ENCODE measurements at regions not wholly inside any gene's neighbourhood (a gene's known extent, or its start where the extent isn't known, plus 50 kb on each side); places are given as distances from the start of the nearest gene placed in this dataset.

GRCh38 chr14:101048766-101049165, 145.2 kb upstream of the RTL1 start:
- no peaks in the 10 kb centered on the region for H3K4me1 ChIP-seq (ENCODE audit: low read length)
- H3F3A ChIP-seq (ENCODE audit: insufficient read depth, low read length), result no peaks in the 10 kb centered on the region
- H4K20me1 ChIP-seq (ENCODE audit: insufficient read depth, low read length), result no peaks in the 10 kb centered on the region
- no peaks in the 10 kb centered on the region for H3K36me3 ChIP-seq (replicated peaks; ENCODE audit: insufficient read depth, low read length)
- H3K9ac ChIP-seq (ENCODE audit: low read length), result no peak overlapping the region
- H3K27me3 ChIP-seq (replicated peaks; ENCODE audit: insufficient read depth, low read length), result peaks cover 11% of the 10 kb centered on the region
- no peak overlapping the region for H3K4me3 ChIP-seq (ENCODE audit: low read length)
- no peak overlapping the region for H3K4me2 ChIP-seq (ENCODE audit: low read depth, low read length)
- H3K79me2 ChIP-seq (ENCODE audit: low read length), result no peaks in the 10 kb centered on the region
- no peaks in the 10 kb centered on the region for H3K9me2 ChIP-seq (replicated peaks; ENCODE audit: insufficient read depth, low read length)
- no peak overlapping the region for H2AFZ ChIP-seq (ENCODE audit: low read length)
- no peak for TF ChIP-seq EZH2 (optimal IDR thresholded peaks at IDR 0.05; ENCODE audit: low read depth, low read length)
- TF ChIP-seq CTCF (IDR thresholded peaks at IDR 0.05; ENCODE audit: low read length), result no peak
- no peak for TF ChIP-seq EZH2phosphoT487 (IDR thresholded peaks at IDR 0.05; ENCODE audit: low read length)
- H3K9me3 ChIP-seq (replicated peaks; ENCODE audit: insufficient read depth, low read length), result no peaks in the 10 kb centered on the region
- DNase-seq, result no peak
- H3K27ac ChIP-seq (ENCODE audit: low read length), result no peak overlapping the region

- Histone ChIP-seq H3K9me3 (replicated peaks; ENCODE audit: insufficient read depth, low read length) (no peaks in the 10 kb centered on the region), H3K36me3 (replicated peaks; ENCODE audit: insufficient read depth, low read length) (no peaks in the 10 kb centered on the region), H3F3A (ENCODE audit: insufficient read depth, low read length) (no peaks in the 10 kb centered on the region), H3K9me2 (replicated peaks; ENCODE audit: insufficient read depth, low read length) (no peaks in the 10 kb centered on the region), H3K27me3 (replicated peaks; ENCODE audit: insufficient read depth, low read length) (peaks cover 11% of the 10 kb centered on the region), H3K79me2 (ENCODE audit: low read length) (no peaks in the 10 kb centered on the region), H3K4me1 (ENCODE audit: low read length) (no peaks in the 10 kb centered on the region), H3K9ac (ENCODE audit: low read length) (no peak overlapping the region), H3K4me2 (ENCODE audit: low read depth, low read length) (no peak overlapping the region), H4K20me1 (ENCODE audit: insufficient read depth, low read length) (no peaks in the 10 kb centered on the region), H3K27ac (ENCODE audit: low read length) (no peak overlapping the region), H3K4me3 (ENCODE audit: low read length) (no peak overlapping the region), H2AFZ (ENCODE audit: low read length) (no peak overlapping the region)
- TF ChIP-seq CTCF (IDR thresholded peaks at IDR 0.05; ENCODE audit: low read length) (no peak), EZH2phosphoT487 (IDR thresholded peaks at IDR 0.05; ENCODE audit: low read length) (no peak), EZH2 (optimal IDR thresholded peaks at IDR 0.05; ENCODE audit: low read depth, low read length) (no peak)
- DNase-seq, result no peak
Measured at GRCh38 chr14:101049511-101049910, 146.0 kb upstream of the RTL1 start.

GRCh38 chr14:101049942-101050341, 146.4 kb upstream of the RTL1 start:
- H3K9me3 ChIP-seq (replicated peaks; ENCODE audit: insufficient read depth, low read length), result no peaks in the 10 kb centered on the region
- no peak overlapping the region for H3K9ac ChIP-seq (ENCODE audit: low read length)
- H3K36me3 ChIP-seq (replicated peaks; ENCODE audit: insufficient read depth, low read length), result no peaks in the 10 kb centered on the region
- no peak for DNase-seq
- H4K20me1 ChIP-seq (ENCODE audit: insufficient read depth, low read length), result no peaks in the 10 kb centered on the region
- no peak for TF ChIP-seq EZH2phosphoT487 (IDR thresholded peaks at IDR 0.05; ENCODE audit: low read length)
- TF ChIP-seq CTCF (IDR thresholded peaks at IDR 0.05; ENCODE audit: low read length), result no peak
- TF ChIP-seq EZH2 (optimal IDR thresholded peaks at IDR 0.05; ENCODE audit: low read depth, low read length), result no peak
- H3F3A ChIP-seq (ENCODE audit: insufficient read depth, low read length), result no peaks in the 10 kb centered on the region
- H3K27ac ChIP-seq (ENCODE audit: low read length), result no peak overlapping the region
- H3K79me2 ChIP-seq (ENCODE audit: low read length), result no peaks in the 10 kb centered on the region
- peaks cover 12% of the 10 kb centered on the region for H3K27me3 ChIP-seq (replicated peaks; ENCODE audit: insufficient read depth, low read length)
- H3K4me1 ChIP-seq (ENCODE audit: low read length), result no peaks in the 10 kb centered on the region
- no peak overlapping the region for H2AFZ ChIP-seq (ENCODE audit: low read length)
- H3K4me2 ChIP-seq (ENCODE audit: low read depth, low read length), result no peak overlapping the region
- no peaks in the 10 kb centered on the region for H3K9me2 ChIP-seq (replicated peaks; ENCODE audit: insufficient read depth, low read length)
- H3K4me3 ChIP-seq (ENCODE audit: low read length), result no peak overlapping the region

Data from MM.1S (cell line).